NCI-H146 treated with DMSO at 0.1 percent for 48 hours (cell line): ENCODE measurements at regions not wholly inside any gene's neighbourhood (a gene's known extent, or its start where the extent isn't known, plus 50 kb on each side); places are given as distances from the start of the nearest gene placed in this dataset.
A peak's percentile ranks its signal among the peaks of the same experiment; 100 is the strongest.
"Not testable (repeated sequence)": the region's sequence is repeated elsewhere in the genome, so short reads cannot be mapped to it uniquely, and the experiment has no call there.

Experiments used
- DNase-seq: peaks from one replicate; lab custom pipeline; 2025; ENCODE audit not compliant: unreplicated experiment; lab: John Stamatoyannopoulos, UW

DNA sequence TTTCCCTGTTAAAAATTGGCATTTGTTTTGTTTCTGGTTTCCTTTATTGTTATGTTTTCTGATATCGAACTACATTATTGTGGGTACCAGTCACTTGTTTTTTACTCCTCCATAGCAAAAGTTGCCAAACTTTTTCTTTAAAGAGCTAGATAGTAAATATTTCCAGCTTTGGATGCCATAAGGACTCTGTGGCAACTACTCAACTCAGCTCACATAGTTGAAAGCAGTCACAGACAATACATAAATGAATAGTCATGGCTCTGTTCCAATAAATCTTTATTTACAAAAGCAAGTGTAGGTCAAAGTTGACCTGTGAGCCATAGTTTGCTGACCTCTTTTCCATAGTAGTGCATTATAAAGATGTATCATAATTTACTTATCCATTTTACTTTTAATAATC lies 305.0 kb downstream of the RASEF start:
- DNase-seq = no peak

DNA sequence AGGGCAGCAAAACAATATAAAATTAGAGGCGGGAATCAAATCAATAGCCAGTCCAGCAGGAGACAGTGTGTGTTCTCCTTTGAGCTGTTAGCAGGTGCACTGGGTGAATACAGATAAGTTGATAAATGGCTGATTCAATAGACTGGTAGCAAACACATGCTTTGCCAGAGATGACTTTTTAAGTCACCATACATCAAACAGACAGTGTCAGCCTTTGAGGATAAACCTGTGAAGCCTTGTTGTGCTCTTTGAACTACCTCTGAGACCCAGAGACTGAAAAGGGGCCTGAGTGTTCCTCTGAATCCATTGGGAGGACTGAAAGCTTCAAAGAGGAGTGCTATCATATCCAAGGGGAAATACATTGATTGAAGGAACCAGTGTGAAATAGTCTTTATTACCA lies 301.9 kb downstream of the RASEF start:
- DNase-seq = peak; percentile 82

DNA sequence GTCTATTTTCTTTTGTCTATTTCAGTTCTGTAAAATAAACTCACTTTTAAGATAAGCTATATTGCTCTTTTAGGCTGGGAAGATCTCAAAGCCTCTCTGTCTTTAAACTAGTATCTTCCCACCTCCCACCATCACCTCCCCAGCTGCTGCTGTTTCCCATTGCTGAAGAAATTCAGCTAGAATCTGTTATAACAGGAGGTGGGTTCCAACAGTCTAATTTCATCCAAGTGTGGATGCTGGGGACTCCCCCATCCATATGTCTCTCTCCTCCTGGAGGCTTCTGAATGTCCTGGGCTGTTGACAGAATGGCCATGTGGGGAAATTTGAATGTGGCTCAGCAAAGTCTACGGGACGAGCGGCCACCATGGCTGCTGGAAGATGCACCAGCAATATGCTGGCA lies 301.0 kb downstream of the RASEF start:
- DNase-seq = no peak

DNA sequence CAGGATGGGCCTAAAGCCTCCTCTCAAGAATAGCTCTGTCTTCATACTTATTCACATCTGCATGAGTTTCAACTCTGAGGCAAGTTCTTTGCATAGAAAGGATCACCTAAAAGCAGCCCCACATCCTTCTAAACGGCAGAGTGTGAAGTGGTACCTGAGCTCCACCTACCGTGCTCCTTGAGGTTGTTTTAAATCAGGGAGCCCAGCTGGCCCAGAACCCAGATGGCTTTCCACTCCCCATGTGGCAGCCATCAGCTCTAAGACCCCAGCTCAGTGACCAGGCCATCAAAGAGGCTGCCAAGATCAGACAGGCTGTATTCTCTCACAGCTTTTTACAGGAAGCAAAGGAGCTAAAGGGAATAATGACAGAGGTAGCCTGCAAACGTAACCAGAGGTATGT lies 299.3 kb downstream of the RASEF start:
- peak; percentile 62 for DNase-seq

DNA sequence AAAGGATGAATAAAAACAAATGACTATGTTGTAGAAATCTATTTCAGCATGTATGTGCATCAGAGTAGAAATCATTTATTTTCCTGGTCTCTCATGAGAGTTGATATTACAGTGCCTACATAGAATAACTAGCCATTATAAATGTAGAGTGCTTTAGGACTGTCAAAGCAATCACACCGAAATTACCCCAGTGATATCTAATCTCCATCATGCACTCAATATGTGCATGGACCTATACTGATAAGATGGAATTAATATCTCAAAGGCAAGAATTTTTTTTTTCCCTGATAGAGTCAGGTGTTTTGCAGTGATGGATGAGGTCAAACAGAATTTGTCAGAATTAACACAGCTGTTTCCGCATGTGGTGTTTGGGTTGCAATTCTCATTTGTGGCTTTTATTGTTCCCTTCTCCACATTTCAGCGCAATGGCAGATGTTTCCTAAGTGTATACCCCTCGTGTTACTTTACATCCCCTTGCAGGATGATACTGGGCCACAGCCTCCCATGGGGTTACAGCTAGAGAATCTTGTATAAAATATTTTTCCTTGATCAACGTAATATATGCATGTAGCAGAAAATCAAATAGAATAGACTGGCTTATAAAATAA lies 298.8 kb downstream of the RASEF start:
- DNase-seq = peak; percentile 81

DNA sequence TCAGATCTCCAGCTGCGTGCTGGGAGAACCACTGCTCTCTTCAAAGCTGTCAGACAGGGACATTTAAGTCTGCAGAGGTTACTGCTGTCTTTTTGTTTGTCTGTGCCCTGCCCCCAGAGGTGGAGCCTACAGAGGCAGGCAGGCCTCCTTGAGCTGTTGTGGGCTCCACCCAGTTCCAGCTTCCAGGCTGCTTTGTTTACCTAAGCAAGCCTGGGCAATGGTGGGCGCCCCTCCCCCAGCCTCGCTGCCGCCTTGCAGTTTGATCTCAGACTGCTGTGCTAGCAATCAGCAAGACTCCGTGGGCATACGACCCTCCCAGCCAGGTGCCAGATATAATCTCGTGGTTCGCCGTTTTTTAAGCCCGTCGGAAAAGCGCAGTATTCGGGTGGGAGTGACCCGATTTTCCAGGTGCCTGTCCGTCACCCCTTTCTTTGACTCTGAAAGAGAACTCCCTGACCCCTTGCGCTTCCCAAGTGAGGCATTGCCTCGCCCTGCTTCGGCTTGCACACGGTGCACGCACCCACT lies 288.2 kb downstream of the RASEF start:
- DNase-seq = not testable (repeated sequence)

DNA sequence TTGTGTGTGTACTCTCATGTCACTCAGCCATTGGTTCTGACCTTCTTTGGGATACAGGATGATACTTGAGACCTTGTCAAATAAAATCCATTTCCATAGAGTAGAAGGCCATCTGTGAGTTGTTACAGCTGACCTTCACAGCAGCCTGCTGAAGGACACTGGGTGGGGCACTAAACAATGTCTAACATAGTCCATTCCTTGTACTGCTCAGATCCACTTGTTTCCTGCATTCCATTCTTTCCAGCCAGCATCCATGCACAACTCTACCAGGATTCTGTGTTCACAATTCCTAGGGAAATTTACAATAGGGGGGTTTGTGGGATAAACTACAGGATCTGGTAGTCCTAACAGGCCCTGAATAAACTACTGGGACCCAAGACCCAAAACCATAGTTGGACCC lies 286.4 kb downstream of the RASEF start:
- DNase-seq = no peak

DNA sequence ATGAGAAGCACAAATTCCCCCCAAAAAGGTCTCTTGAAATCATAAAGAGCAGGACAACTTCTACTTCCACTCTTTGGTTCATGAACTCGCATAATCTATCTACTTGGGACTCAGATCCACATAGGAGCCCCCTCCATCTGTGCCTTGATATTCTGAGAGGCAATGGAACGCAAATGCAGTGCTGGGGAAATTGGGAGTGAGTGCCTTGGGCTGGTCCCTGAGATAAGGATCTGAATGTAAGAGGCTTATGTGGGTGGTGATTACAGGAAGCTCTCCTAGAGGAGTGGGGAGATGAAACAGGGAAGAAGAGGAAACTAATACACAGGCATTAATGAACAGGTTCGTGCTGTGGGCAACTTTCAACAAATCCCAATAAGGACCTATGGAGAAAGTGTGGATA lies 285.6 kb downstream of the RASEF start:
- no peak for DNase-seq

DNA sequence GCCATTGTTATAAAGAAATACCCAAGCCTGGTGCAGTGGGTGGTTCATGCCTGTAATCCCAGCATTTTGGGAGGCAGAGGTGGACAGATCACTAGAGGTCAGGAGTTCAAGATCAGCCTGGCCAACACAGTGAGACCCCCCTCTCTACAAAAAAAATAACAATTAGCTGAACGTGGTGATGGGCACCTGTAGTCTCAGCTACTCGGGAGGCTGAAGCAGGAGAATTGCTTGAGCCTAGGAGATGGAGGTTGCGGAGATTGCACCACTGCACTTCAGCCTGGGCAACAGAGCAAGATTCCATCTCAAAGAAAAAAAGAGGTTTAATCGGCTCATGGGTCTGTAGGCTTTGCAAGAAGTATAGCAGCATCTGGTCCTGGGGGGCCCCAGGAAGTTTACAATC lies 284.0 kb downstream of the RASEF start:
- not testable (repeated sequence) for DNase-seq

DNA sequence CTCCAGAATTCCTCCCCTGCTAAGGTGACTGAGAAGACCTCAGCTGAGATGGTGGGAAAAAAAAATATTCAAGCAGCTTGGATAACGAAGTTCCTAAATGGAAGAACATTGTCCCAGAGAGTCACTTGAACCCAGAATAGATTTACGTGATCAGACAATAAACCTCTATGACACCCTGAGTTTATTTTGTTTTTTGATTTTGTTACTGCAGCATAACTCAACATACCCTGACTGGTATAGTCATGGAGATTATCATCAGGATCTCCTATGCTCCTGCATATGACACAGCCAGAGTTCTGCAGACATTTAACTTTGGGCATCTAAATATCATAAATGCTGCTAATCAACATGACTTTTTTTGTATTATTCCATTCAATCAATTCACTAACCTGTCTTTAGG lies 282.9 kb downstream of the RASEF start:
- DNase-seq = no peak

DNA sequence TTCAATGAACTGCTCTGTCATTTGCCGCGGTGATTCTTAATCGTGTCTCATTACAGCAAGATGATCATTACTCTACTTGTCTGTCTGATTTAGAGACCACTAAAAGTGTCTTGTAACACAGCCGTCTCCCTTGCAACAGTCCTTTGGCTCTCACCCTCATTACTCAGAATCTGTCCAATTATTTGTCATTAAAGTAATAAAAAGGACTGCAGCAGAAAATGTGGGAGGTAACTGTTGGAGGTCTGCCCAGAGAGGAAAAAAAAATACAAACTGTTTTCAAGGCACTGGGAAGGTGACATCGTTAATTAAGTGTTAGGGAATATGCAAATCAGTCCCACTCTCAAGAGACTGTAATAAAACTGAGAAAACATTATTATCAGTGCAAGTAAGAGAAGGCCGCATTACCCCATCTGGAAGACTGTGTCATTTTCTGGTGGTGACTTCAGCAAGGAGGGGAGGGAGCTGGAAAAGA lies 281.0 kb downstream of the RASEF start:
- DNase-seq = peak; percentile 24

DNA sequence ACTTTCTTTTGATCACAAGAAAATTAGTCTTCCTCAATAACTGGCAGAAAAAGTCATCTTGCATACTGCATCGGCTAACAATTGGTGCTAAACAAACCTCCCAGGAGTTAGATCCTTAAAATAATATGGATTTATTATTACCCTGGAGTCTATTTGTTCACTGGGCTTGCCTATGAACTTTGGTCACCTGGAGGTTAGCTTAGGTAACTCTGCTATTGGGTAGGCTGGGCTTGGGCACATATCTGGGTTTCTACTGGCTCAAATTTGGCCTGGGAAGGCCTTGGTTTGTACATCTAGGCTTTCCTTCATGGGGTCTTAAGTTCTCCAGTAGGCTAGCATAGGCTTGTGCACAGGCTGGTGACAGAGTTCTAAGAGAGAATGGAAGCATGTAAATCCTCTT lies 279.9 kb downstream of the RASEF start:
- DNase-seq = no peak

DNA sequence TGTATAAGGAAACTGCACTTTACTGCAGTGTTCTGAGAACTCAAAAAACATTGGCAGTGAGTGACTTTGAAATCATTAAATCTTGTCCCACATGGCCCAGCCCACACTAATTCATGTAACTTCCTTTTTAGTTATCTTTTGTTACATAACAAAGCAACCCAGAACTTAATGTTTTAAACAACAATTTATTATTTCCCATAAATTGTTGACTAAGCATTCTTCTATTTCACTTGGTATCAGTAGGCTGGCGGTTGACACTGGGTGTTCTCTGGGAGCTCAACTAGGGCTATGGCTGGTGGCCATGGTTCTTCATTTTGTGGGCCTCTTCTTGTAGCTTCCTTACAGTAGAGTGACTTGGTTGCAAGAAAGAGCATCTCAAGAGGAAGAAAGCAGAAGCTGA lies 278.4 kb downstream of the RASEF start:
- DNase-seq = no peak

DNA sequence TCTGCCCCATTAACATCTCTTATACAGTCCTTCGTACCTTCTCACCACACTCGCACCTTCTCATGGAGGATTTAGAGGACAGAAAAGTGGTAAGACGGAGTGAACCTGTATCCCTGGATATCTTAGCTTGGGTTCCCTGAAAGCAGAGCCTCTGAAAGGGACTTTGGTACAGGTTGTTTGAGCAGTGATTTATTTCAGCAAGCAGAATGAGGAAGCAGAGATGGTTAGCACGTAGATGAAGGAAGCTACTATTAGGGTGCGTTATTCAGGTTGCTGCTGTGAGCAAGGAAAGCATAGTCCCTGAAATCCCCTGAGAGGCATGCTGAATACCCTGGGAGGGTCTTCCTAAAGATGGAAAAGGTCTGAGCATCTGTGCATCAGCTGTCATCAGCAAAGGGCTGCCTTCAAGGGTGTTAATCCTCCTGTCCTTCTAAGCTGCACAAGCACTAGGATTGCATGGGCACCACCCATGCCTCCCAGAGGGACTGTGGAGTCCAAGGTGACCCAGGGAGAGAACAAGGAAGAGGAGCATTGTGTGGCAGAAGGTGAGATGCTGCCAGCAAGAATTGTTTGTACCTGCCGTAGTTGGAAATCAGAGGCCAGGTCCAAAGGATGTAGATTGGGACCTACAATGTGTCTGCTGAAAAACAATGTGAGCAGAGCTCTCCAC lies 273.7 kb downstream of the RASEF start:
- DNase-seq = no peak

DNA sequence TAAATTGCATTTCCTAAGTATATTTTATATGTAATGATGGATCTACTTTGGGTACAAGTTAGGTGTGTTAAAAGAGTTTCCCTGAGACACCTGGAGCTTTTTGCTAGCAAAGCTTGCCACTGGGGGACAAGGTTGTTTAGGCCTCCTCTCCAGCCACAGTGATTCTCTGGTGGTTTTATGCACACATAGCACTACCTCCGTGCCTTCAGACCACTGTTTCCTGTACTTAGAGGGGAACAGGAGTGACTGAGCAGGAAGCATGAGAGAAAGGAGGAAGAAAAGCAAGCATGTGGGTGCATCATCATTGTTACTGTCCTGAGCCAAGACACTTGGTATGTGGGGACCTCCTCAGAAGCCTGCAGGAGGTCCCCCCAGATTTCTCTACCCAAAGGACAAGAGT lies 272.1 kb downstream of the RASEF start:
- DNase-seq = no peak

DNA sequence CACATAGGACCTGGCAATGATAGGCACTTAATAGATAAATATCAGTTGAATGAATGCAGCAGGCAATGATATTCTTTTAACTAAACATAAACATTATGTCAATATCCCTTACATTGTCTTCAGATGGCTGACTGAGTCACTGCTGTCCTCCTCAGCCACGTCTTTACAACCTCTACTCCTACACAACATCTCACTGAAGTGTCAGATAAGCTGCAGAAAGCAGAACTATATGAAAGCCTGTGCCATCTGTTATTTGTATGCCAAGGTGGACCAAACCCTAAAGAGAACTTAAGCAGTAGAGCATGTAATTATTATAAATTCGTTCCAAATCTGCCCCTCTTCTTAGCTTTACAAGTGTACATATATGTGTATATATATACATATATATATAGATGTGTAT lies 271.2 kb downstream of the RASEF start:
- no peak for DNase-seq

DNA sequence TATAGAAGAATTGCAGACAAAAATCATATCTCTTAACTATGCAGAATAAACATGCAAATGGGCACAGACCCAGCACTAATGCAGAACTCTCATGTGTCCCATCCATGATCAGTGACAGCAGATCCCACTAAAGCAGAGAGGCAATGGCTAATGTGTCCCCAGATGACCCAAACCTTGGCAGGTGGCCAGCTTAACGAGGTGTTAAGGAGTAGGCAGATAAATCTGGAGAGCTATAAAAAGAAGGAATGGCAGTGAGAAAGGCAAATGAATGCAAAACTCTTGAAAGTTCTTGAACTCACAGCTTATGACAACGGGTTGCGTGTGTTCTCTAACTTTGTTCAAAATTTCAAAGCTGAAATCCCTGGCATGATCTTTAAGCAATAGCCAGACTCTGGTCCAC lies 265.4 kb downstream of the RASEF start:
- no peak for DNase-seq

DNA sequence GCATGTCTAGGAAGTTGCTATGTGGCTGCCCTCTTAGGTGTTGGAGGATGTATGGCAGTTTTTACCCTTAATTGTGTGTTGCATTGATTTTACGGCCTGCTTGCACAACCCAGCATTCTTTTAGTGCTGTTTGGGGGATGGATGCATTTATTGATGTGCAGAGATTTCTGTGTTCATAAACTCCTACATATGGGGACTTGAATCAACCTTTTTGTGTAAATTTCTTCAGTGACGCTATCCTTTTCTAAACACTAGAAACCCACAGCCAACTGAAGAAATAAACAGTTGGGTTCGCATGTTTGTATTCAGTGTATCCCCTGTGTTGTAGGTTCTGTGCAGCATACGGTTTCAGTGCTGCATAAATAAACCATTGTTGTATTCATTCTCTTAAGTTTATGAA lies 263.7 kb downstream of the RASEF start:
- DNase-seq = no peak

DNA sequence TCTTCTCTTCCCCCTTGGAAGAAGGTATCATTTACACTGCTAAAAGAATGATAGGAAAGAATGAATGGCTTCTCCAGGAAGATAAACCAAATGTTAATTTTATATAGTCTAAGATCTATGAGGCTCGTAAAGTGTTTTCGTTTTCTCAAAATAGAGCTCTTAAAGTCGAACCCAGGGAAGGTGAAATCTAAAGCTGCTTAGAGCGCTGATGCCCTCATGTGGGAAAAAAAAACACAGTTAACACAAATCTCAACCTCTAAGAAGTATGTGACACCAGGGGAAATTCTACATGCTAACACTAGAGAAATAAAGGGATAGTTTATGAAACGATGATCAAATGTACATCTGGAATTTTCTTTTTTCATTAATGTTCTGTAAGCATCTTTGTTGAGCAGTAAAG lies 257.9 kb downstream of the RASEF start:
- no peak for DNase-seq

DNA sequence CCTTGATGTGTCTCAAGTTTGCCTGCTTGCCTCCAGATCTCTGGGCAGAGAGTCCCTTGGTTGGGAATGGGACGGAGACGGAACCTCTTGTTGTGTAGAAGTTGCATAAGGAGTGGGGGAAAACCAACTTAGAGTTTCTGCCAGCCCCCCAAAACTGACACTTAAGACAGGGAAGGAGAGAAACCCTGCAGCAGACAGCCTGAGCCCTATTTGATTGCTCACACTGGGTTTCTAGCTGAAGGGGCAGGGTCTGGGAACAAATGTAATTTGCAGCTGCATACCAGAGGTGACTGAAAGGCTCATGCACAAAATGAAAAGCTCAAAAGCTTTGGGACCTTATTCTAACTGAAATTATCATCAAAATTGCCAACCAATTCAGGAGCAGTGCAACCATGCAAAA lies 254.5 kb downstream of the RASEF start:
- no peak for DNase-seq

DNA sequence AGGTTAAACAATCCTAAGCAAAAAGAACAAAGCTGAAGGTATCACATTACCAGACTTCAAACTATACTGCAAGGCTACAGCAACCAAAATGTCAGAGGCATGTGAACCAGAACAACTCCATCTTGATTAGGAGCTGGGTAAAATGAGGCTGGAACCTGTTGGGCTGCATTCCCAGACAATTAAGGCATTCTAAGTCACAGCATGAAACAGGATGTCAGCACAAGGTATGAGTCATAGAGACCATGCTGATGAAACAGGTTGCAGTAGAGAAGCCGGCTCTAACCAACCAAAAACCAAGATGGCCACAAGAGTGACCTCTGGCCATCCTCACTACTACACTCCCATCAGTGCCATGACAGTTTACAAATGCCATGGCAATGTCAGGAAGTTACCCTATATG lies 252.0 kb downstream of the RASEF start:
- DNase-seq = no peak

DNA sequence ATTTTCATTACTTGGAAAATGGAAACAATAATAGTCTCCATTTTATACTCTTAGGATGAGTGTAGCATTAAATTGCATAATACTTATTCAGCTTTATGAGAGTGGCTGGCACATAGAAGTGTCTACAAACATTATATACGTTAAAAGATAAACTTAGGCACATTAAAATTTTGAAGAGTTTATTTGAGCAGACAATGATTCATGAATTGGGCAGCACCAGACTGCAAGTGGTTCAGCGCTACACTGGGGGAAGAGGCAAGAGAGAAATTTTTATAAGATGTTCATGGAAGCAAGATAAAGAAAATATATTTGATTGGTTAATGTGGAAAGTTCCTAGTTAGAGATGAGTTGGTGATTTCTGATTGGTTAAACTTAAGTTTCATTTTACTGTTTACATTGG lies 243.7 kb downstream of the RASEF start:
- no peak for DNase-seq

DNA sequence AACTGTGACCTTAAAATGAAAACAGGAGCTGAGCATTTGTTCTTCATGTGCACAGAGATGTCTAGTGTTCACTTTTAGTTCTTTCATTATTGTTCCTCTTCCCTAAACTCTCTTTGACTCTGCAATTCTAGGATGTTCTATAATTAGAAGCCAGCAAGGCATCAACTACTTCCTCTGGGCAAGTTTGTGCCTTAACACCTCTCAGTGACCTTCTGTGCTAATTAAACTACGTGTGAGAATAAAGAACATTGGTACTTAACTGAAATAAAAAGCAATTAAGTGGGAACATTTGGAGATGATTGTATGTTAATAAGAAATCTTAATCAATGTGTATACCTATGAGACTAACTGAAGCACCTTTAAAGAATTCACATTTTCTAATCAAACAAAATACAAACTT lies 242.8 kb downstream of the RASEF start:
- no peak for DNase-seq
